ENCODE measurements at regions not wholly inside any gene's neighbourhood (a gene's known extent, or its start where the extent isn't known, plus 50 kb on each side); places are given as distances from the start of the nearest gene placed in this dataset.

DNA sequence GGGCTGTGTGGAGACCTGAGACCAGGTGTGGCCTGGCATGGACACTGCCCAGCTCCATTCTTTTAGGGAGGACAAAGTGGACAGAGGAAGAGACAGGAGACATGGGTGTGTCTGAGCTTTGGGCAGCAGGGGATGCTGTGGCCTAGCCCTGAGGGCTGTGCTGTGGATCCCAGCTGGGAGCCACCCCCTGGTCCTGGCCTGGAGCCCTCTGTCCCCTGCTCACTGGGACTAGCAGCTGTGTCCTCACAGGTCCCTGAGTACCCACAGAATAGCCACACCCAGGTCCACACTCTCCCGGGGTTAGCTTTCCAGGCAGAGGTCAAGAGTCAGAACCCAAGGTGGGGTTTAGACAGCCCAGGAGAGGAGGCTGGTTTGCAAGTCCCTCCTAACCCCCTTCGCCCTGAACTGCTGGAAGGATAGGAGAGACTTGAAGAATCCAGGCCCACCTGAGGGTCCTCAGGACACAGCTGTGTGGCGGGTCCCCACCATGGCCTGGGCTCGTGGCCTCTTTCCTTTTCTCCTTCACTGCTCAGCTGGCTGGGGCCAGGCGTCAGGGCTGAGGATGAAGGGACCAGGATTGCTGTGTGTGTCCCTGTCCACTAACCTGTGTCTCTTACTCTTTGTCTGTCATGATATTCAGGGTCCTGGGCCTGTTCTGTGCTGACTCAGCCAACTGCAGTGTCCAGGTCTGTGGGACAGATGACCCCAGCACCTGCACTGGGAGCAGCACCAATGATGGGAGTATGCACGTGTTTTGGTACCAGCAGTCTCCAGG lies 78.5 kb upstream of the VPREB1 start (continued):
- TF ChIP-seq, protein P1, sequence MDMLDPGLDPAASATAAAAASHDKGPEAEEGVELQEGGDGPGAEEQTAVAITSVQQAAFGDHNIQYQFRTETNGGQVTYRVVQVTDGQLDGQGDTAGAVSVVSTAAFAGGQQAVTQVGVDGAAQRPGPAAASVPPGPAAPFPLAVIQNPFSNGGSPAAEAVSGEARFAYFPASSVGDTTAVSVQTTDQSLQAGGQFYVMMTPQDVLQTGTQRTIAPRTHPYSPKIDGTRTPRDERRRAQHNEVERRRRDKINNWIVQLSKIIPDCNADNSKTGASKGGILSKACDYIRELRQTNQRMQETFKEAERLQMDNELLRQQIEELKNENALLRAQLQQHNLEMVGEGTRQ (IDR thresholded peaks at IDR 0.05; ENCODE audit: low read length) = no peak
- TF ChIP-seq SUZ12 (IDR thresholded peaks at IDR 0.05; ENCODE audit: low read length) (no peak), TCF12 (IDR thresholded peaks at IDR 0.05; ENCODE audit: low read depth, low read length) (no peak), SP1 (IDR thresholded peaks at IDR 0.05; ENCODE audit: low read depth, low read length) (no peak), FOSL1 (IDR thresholded peaks at IDR 0.05; ENCODE audit: insufficient read depth, low read depth, low read length) (no peak)
